Astrocyte (in vitro differentiated cells and primary cell): ENCODE measurements at regions not wholly inside any gene's neighbourhood (a gene's known extent, or its start where the extent isn't known, plus 50 kb on each side); places are given as distances from the start of the nearest gene placed in this dataset.

Experiments used
- CTCF ChIP-seq: IDR thresholded peaks from 2 replicates; pipeline ENCODE4 v1.5.1; 2011; ENCODE audit warnings: low read depth, mild to moderate bottlenecking, inconsistent platforms, low read length, moderate library complexity; ENCODE audit not compliant: insufficient read depth
- EZH2 ChIP-seq: IDR thresholded peaks from 2 replicates; pipeline ENCODE4 v1.6.1; 2012; ENCODE audit warnings: mild to moderate bottlenecking, low read length, inconsistent platforms; ENCODE audit not compliant: insufficient read depth

GRCh38 chr11:32279672-32280071, 155.7 kb downstream of the WT1 start:
- TF ChIP-seq CTCF (no peak), EZH2 (no peak)
